ENCODE measurements at regions not wholly inside any gene's neighbourhood (a gene's known extent, or its start where the extent isn't known, plus 50 kb on each side); places are given as distances from the start of the nearest gene placed in this dataset.

DNA sequence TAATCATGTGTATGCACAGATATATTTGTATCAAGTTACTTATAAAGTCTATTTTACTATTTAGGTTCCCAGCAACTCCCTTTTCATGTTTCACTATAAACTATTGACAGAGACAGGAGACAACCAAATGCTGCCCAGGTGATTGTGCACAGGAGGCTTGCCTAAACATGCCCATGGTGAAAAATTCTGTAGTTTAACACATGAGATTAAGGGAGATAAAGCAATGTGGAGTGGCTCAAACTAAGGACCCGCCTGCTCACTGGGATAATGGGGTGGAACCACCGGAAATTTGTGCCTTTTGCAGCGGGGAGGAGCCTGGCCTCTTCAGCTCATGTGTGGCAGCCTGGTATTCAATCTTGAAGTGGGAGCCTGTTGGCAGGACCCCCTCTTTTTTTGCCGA, 459.5 kb upstream of the CNTN5 start:
- TF ChIP-seq, protein P1, sequence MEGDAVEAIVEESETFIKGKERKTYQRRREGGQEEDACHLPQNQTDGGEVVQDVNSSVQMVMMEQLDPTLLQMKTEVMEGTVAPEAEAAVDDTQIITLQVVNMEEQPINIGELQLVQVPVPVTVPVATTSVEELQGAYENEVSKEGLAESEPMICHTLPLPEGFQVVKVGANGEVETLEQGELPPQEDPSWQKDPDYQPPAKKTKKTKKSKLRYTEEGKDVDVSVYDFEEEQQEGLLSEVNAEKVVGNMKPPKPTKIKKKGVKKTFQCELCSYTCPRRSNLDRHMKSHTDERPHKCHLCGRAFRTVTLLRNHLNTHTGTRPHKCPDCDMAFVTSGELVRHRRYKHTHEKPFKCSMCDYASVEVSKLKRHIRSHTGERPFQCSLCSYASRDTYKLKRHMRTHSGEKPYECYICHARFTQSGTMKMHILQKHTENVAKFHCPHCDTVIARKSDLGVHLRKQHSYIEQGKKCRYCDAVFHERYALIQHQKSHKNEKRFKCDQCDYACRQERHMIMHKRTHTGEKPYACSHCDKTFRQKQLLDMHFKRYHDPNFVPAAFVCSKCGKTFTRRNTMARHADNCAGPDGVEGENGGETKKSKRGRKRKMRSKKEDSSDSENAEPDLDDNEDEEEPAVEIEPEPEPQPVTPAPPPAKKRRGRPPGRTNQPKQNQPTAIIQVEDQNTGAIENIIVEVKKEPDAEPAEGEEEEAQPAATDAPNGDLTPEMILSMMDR (IDR thresholded peaks at IDR 0.05 in 8 of 11, conservative IDR thresholded peaks at IDR 0.05 in 3 of 11): no peak
- TF ChIP-seq POLR2A (IDR thresholded peaks at IDR 0.05) (no peak), POLR2AphosphoS5 (IDR thresholded peaks at IDR 0.05) (no peak)
